ENCODE measurements at regions not wholly inside any gene's neighbourhood (a gene's known extent, or its start where the extent isn't known, plus 50 kb on each side); places are given as distances from the start of the nearest gene placed in this dataset.

- no peak for DNase-seq (ENCODE audit: low read depth in 3 of 3, low spot score in 1 of 3)
These were observed 631.1 kb upstream of the NR5A2 start for GRCh38 chr1:199396456-199396855.

- DNase-seq (ENCODE audit: low read depth in 3 of 3, low spot score in 1 of 3) = no peak
These were observed 627.4 kb upstream of the NR5A2 start for GRCh38 chr1:199399996-199400724.

- no peak for DNase-seq (ENCODE audit: low read depth in 3 of 3, low spot score in 1 of 3)
These were observed 623.9 kb upstream of the NR5A2 start for GRCh38 chr1:199403531-199404116.

GRCh38 chr1:199404191-199404590 is 623.3 kb upstream of the NR5A2 start:
- no peak for DNase-seq (ENCODE audit: low read depth in 3 of 3, low spot score in 1 of 3)

GRCh38 chr1:199404976-199405375 is 622.5 kb upstream of the NR5A2 start:
- no peak for DNase-seq (ENCODE audit: low read depth in 3 of 3, low spot score in 1 of 3)

- no peak for DNase-seq (ENCODE audit: low read depth in 3 of 3, low spot score in 1 of 3)
These were observed 621.8 kb upstream of the NR5A2 start for GRCh38 chr1:199405634-199406196.

GRCh38 chr1:199410462-199410861 is 617.0 kb upstream of the NR5A2 start:
- DNase-seq (ENCODE audit: low read depth in 3 of 3, low spot score in 1 of 3) = no peak

GRCh38 chr1:199411506-199411905 is 616.0 kb upstream of the NR5A2 start:
- DNase-seq (ENCODE audit: low read depth in 3 of 3, low spot score in 1 of 3) = no peak

- no peak for DNase-seq (ENCODE audit: low read depth in 3 of 3, low spot score in 1 of 3)
These were observed 605.3 kb upstream of the NR5A2 start for GRCh38 chr1:199422206-199422605.

- no peak for DNase-seq (ENCODE audit: low read depth in 3 of 3, low spot score in 1 of 3)
These were observed 579.6 kb upstream of the NR5A2 start for GRCh38 chr1:199447906-199448305.

- no peak for DNase-seq (ENCODE audit: low read depth in 3 of 3, low spot score in 1 of 3)
These were observed 578.9 kb upstream of the NR5A2 start for GRCh38 chr1:199448646-199449045.

GRCh38 chr1:199449221-199449620 is 578.3 kb upstream of the NR5A2 start:
- DNase-seq (ENCODE audit: low read depth in 3 of 3, low spot score in 1 of 3) = no peak

- no peak for DNase-seq (ENCODE audit: low read depth in 3 of 3, low spot score in 1 of 3)
These were observed 577.8 kb upstream of the NR5A2 start for GRCh38 chr1:199449681-199450080.

- no peak for DNase-seq (ENCODE audit: low read depth in 3 of 3, low spot score in 1 of 3)
These were observed 574.9 kb upstream of the NR5A2 start for GRCh38 chr1:199452627-199453026.

- no peak for DNase-seq (ENCODE audit: low read depth in 3 of 3, low spot score in 1 of 3)
These were observed 573.8 kb upstream of the NR5A2 start for GRCh38 chr1:199453723-199454122.

GRCh38 chr1:199460933-199461332 is 566.6 kb upstream of the NR5A2 start:
- no peak for DNase-seq (ENCODE audit: low read depth in 3 of 3, low spot score in 1 of 3)

- no peak for DNase-seq (ENCODE audit: low read depth in 3 of 3, low spot score in 1 of 3)
These were observed 563.9 kb upstream of the NR5A2 start for GRCh38 chr1:199463521-199464127.

GRCh38 chr1:199466961-199467360 is 560.5 kb upstream of the NR5A2 start:
- no peak for DNase-seq (ENCODE audit: low read depth in 3 of 3, low spot score in 1 of 3)

GRCh38 chr1:199472018-199472417 is 555.5 kb upstream of the NR5A2 start:
- no peak for DNase-seq (ENCODE audit: low read depth in 3 of 3, low spot score in 1 of 3)

GRCh38 chr1:199472978-199473377 is 554.5 kb upstream of the NR5A2 start:
- no peak for DNase-seq (ENCODE audit: low read depth in 3 of 3, low spot score in 1 of 3)

- DNase-seq (ENCODE audit: low read depth in 3 of 3, low spot score in 1 of 3) = no peak
These were observed 552.8 kb upstream of the NR5A2 start for GRCh38 chr1:199474738-199475137.

- no peak for DNase-seq (ENCODE audit: low read depth in 3 of 3, low spot score in 1 of 3)
These were observed 545.1 kb upstream of the NR5A2 start for GRCh38 chr1:199482426-199482825.

All from stimulated activated CD4-positive, alpha-beta T cell treated with anti-CD3 and anti-CD28 coated beads, TNF-alpha, amount 100 ng/mL, for 1 hour (primary cell).